ENCODE measurements at regions not wholly inside any gene's neighbourhood (a gene's known extent, or its start where the extent isn't known, plus 50 kb on each side); places are given as distances from the start of the nearest gene placed in this dataset.

DNA sequence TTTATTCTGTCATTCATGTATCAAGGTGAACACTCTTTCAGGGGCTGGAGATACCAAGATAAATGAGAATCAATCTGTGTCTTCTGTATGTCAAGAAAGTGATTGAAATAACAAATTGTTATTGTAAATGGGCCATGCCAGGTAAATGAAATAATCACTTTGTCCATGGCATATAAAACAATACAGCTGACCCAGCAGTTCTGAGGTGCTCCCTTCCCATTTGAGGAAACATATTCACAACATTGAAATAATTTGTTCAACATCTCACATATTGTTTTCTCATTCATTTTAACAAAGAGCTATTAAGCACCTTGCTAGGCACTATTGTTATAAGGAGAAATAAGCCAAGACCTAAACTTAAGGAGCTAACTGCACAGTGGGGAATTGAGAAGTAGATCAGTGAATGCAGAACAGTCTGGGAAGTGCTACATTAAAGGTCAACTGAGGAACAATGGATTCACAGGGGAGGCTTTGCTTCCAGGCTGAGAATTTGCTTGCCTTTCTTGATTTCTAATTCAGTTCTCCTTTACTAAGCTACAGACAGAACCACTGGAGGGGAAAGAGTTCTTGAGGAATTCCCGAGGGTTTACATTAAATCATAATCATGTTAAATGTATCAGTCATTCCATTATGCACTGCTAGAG, 806.3 kb upstream of the ARPP21 start:
- TF ChIP-seq MYC (IDR thresholded peaks at IDR 0.05; ENCODE audit: low read depth, low read length) (no peak), POLR2A (IDR thresholded peaks at IDR 0.05; ENCODE audit: extremely low read depth, insufficient read length) (no peak), CTCF (IDR thresholded peaks at IDR 0.05; ENCODE audit: low read depth, low read length) (no peak)
- TF ChIP-seq, protein P1, sequence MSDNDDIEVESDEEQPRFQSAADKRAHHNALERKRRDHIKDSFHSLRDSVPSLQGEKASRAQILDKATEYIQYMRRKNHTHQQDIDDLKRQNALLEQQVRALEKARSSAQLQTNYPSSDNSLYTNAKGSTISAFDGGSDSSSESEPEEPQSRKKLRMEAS (IDR thresholded peaks at IDR 0.05; ENCODE audit: low read depth, low read length), result no peak
- no peak for DNase-seq (ENCODE audit: low read depth)
- no peak overlapping the region for H3K4me3 ChIP-seq (ENCODE audit: low read depth, low read length)

DNA sequence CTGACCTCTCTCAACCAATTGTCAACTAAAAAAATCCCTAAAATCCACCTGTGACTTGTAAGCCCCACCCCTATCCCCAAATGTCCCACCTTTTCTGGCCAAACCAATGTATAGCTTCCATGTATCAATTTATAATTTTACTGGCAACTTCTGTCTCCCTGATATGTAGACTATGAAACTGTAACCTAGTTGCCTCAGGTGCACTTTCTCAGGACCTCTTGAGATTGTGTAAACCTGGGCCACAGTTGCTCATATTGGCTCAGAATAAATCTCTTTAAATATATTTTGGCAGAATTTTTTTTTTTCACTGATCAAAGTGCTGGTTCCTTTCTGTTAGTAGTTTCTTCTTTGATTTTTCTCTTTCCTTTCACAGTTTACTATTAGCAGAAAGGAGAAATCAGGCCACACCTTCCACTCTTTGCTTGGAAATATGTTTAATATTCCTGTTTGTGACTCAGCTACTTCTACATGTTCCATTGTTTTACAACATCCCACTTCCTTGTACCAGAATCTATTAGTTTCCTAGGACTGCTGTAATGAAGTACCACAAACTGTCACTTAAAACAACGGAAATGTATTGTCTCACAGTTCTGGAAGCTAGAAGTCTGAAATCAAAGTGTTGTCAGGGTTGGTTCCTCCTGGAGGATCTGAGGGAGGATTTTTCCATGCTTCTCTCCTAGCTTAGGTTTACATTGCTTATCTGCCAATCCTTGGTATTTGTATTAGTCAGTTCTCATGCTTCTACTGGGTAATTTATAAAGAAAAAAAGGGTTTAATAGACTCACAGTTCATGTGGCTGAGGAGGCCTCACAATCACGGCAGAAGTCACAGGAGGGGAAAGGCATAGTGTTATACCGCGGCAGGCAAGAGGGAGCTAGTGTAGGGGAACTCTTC, 801.2 kb upstream of the ARPP21 start:
- no peak for DNase-seq (ENCODE audit: low read depth)
- no peak overlapping the region for H3K4me3 ChIP-seq (ENCODE audit: low read depth, low read length)
- TF ChIP-seq POLR2A (IDR thresholded peaks at IDR 0.05; ENCODE audit: extremely low read depth, insufficient read length) (no peak), MYC (IDR thresholded peaks at IDR 0.05; ENCODE audit: low read depth, low read length) (no peak), CTCF (IDR thresholded peaks at IDR 0.05; ENCODE audit: low read depth, low read length) (no peak)
- TF ChIP-seq, protein P1 (IDR thresholded peaks at IDR 0.05; ENCODE audit: low read depth, low read length), result no peak

DNA sequence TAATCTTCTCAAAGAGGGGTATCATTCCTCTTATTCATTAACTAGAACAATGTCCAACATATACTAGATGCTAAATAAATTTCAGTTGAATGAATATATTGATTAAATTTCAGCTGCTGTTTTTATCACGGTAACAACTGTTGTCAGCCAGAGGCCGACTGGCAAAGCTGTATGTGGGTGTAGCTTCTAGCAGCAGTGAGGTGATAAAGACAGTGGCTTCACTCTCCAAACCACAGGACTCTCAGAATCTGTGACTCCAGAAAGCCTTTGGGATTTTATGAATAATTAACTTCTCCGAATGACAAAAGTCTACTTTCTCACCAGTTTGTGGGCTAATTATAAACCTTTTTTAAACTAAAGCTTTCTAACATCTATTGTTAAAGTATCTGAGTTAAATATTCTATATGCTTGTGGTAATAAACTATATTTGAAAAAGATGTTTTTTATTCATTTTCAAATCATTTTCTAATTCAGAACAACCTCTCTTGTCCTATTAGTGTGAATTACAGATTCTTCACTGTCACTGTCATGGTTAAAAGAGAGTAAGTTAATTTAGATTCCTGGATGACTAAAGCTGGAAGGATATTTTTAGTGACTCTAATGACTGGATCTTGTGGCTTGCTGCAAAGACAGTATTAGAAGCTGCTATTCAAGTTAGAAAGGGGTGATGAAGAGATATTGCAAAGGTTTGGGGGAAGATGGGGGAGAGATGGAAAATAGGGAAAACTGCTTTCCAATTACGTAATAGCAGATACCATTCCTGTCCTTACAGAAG, 796.4 kb upstream of the ARPP21 start:
- DNase-seq (ENCODE audit: low read depth), result no peak
- H3K4me3 ChIP-seq (ENCODE audit: low read depth, low read length), result no peak overlapping the region
- TF ChIP-seq POLR2A (IDR thresholded peaks at IDR 0.05; ENCODE audit: extremely low read depth, insufficient read length), result no peak
- no peak for TF ChIP-seq CTCF (IDR thresholded peaks at IDR 0.05; ENCODE audit: low read depth, low read length)
- TF ChIP-seq, protein P1 (IDR thresholded peaks at IDR 0.05; ENCODE audit: low read depth, low read length), result no peak
- no peak for TF ChIP-seq MYC (IDR thresholded peaks at IDR 0.05; ENCODE audit: low read depth, low read length)

DNA sequence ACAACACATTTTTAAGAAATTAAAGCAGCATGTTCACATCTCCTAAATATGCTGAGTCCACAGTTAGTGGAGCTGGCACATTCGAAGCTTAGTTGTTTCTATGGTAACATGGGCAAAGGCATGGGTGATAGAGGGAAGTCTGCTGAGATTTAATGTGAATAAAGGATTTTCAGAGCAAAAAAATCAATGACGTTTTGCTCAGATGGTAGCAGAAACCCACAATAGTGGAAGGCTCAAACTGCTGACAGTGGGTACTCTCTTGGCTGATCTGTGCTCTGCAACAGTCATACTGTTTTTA, 795.1 kb upstream of the ARPP21 start:
- no peak for TF ChIP-seq POLR2A (IDR thresholded peaks at IDR 0.05; ENCODE audit: extremely low read depth, insufficient read length)
- TF ChIP-seq, protein P1 (IDR thresholded peaks at IDR 0.05; ENCODE audit: low read depth, low read length), result no peak
- TF ChIP-seq MYC (IDR thresholded peaks at IDR 0.05; ENCODE audit: low read depth, low read length), result no peak
- no peak for TF ChIP-seq CTCF (IDR thresholded peaks at IDR 0.05; ENCODE audit: low read depth, low read length)
- H3K4me3 ChIP-seq (ENCODE audit: low read depth, low read length), result no peak overlapping the region
- no peak for DNase-seq (ENCODE audit: low read depth)

DNA sequence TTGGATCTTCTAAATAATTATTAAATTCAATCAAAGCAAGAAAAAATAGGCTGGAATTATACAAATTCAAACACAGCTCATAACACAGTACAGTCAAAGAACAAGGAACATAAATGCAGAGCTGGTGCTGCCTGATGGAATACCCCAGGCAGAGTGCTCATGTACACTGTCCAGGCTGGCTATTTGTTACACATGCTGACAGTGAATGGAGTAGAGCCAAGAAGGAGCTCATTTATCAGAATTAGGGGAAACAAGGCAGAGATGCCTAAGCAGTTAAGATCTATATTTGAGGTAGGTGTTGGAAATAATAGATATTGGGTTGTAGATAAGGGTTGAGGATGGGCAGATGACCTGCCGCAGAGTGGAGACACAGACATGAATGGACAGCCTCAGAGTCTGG, 788.2 kb upstream of the ARPP21 start:
- TF ChIP-seq, protein P1 (IDR thresholded peaks at IDR 0.05; ENCODE audit: low read depth, low read length), result no peak
- TF ChIP-seq MYC (IDR thresholded peaks at IDR 0.05; ENCODE audit: low read depth, low read length) (no peak), CTCF (IDR thresholded peaks at IDR 0.05; ENCODE audit: low read depth, low read length) (no peak), POLR2A (IDR thresholded peaks at IDR 0.05; ENCODE audit: extremely low read depth, insufficient read length) (no peak)
- H3K4me3 ChIP-seq (ENCODE audit: low read depth, low read length), result no peak overlapping the region
- DNase-seq (ENCODE audit: low read depth), result no peak
